ENCODE measurements at regions not wholly inside any gene's neighbourhood (a gene's known extent, or its start where the extent isn't known, plus 50 kb on each side); places are given as distances from the start of the nearest gene placed in this dataset.

GRCh38 chr1:209326831-209327230 is 256.7 kb upstream of the CAMK1G start:
- no peak for TF ChIP-seq POLR2AphosphoS5 (IDR thresholded peaks at IDR 0.05; ENCODE audit: low read depth, low read length)
- no peak for TF ChIP-seq FOXP2 (optimal IDR thresholded peaks at IDR 0.05; ENCODE audit: borderline replicate concordance, extremely low read depth, extremely low read length, insufficient read depth)

Measured in PFSK-1 (cell line).